Panc1 (cell line): ENCODE measurements at regions not wholly inside any gene's neighbourhood (a gene's known extent, or its start where the extent isn't known, plus 50 kb on each side); places are given as distances from the start of the nearest gene placed in this dataset.

Experiments
- ATAC-seq: fragments of 200-7000 bp; cut with Tn5 transposase; 2 replicates; pipeline ENCODE4 v1.9.1; 2020; ENCODE audit warnings: mild to moderate bottlenecking, moderate library complexity
- BruUV-seq: library from RNA; stranded (reverse); fragments of 400-500 nt; replicated peaks from 2 replicates; lab custom pipeline; 2021; lab: Mats Ljungman, UMichigan
- CTCF ChIA-PET: fragments of 300-600 bp; sonication (Branson Sonifier 250); formaldehyde crosslinking; loops from one replicate; lab custom pipeline; 2022; ENCODE audit warnings: antibody characterized with exemption; lab: Charles Lee
- POLR2A ChIA-PET: fragments of 300-600 bp; sonication (Branson Sonifier 250); formaldehyde crosslinking; loops from one replicate; lab custom pipeline; 2022; ENCODE audit warnings: antibody characterized with exemption; lab: Charles Lee
- DNase-seq: peaks from one replicate; pipeline ENCODE4 v3.0.0-alpha.2; 2010; ENCODE audit warnings: low read depth, low spot score
- H3K27ac ChIP-seq: 2 replicates; pipeline ENCODE4 v1.5.1; 2011; ENCODE audit warnings: mild to moderate bottlenecking, low read length, inconsistent platforms
- H3K27me3 ChIP-seq: fragments of 200-500 bp; sonication (Bioruptor generic); 2 replicates; pipeline ENCODE4 v1.6.0; 2014; ENCODE audit warnings: low read length, inconsistent platforms; ENCODE audit not compliant: control insufficient read depth, insufficient read depth
- H3K36me3 ChIP-seq: fragments of 200-500 bp; sonication (Bioruptor generic); 2 replicates; pipeline ENCODE4 v1.5.1; 2014; ENCODE audit warnings: inconsistent platforms, mild to moderate bottlenecking, low read length, moderate library complexity; ENCODE audit not compliant: control insufficient read depth, insufficient read depth
- H3K4me1 ChIP-seq: 2 replicates; pipeline ENCODE4 v1.5.1; 2011; ENCODE audit warnings: inconsistent platforms, mild to moderate bottlenecking, low read length, moderate library complexity; ENCODE audit not compliant: control insufficient read depth, insufficient read depth
- H3K4me3 ChIP-seq, 2 experiments: 2 replicates each; pipeline ENCODE4 v1.5.1; 2011 to 2012; ENCODE audit warnings: low read depth in 2 of 2, low read length in 2 of 2, mild to moderate bottlenecking in 2 of 2, inconsistent platforms in 1 of 2, moderate library complexity in 1 of 2
- H3K9me3 ChIP-seq: fragments of 200-500 bp; sonication (Bioruptor generic); 2 replicates; pipeline ENCODE4 v1.5.1; 2014; ENCODE audit warnings: low read depth, mild to moderate bottlenecking, inconsistent platforms, low read length, moderate library complexity; ENCODE audit not compliant: control insufficient read depth, insufficient read depth
- POLR2AphosphoS5 ChIP-seq: IDR thresholded peaks from 2 replicates; pipeline ENCODE4 v1.6.1; 2012; ENCODE audit warnings: mild to moderate bottlenecking, low read depth, low read length, moderate library complexity
- SIN3A ChIP-seq: IDR thresholded peaks from 2 replicates; pipeline ENCODE4 v1.6.1; 2012; ENCODE audit warnings: low read depth, mild to moderate bottlenecking, low read length, moderate library complexity, borderline replicate concordance; ENCODE audit not compliant: insufficient read depth
- TCF7L2 ChIP-seq: IDR thresholded peaks from 2 replicates; pipeline ENCODE4 v1.6.1; 2011; ENCODE audit warnings: mild to moderate bottlenecking, low read depth, low read length, inconsistent platforms
- in situ Hi-C: cut with HindIII; loops from 2 replicates; pipeline ENCODE4 v1.10.0; 2016; ENCODE audit warnings: low sequenced_read_pairs, low pct_unique_long_range_greater_than_20kb
- intact Hi-C: fragments of 100-400 bp; cut with micrococcal nuclease; formaldehyde crosslinking; loops from one replicate; pipeline ENCODE4 v1.10.0; 2022; ENCODE audit not compliant: unreplicated experiment
- TF ChIP-seq, protein P1 (sequence below), 2 experiments: IDR thresholded peaks; 2 replicates each; pipeline ENCODE4 v1.6.1; 2011 to 2012; ENCODE audit warnings: low read depth in 2 of 2, control low read depth in 1 of 2, low read length in 1 of 2, mild to moderate bottlenecking in 1 of 2, moderate library complexity in 1 of 2; ENCODE audit not compliant: insufficient read depth in 1 of 2
- TF ChIP-seq, protein P2 (sequence below): fragments of 450-650 bp; IDR thresholded peaks from 2 replicates; pipeline ENCODE4 v1.5.1; 2017; ENCODE audit warnings: mild to moderate bottlenecking

DNA sequence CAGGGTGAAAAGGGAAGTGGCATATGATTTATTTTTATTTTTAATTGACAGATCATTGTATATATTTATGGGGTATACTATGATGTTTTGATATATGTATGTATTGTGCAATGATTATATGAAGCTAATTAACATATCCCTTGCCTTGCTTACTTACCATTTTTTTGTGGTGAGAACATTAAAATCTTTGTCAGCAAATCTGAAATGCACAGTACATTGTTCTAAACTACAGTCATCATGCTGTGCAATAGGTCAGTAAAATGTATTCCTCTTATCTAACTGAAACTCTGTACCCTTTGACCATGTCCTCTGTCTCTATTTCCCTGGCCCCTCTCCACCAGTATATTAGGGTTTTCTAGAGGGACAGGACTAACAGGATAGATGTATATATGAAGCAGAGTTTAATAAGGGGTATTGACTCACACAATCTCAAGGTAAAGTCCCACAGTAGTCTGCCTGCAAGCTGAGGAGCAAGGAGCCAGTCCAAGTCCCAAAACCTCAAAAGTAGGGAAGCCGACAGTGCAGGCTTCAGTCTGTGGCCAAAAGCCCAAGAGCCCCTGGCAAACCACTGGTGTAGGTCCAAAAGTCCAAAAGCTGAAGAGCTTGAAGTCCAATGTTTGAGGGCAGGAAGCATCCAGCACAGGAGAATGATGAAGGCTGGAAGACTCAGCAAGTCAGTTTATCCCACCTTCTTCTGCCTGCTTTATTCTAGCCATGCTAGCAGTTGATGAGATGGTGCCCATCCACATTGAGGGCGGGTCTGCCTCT lies 122.2 kb upstream of the FBXL7 start:
- BruUV-seq = no TSS peak
- ChIA-PET CTCF (no interaction called here), POLR2A (no interaction called here)
- no peaks in the 10 kb centered on the region for H3K9me3 ChIP-seq
- ATAC-seq = no peak
- H3K27ac ChIP-seq = no peak overlapping the region
- no peaks in the 10 kb centered on the region for H3K27me3 ChIP-seq
- TF ChIP-seq POLR2AphosphoS5 = no peak
- no peak overlapping the region for H3K4me3 ChIP-seq
- in situ Hi-C loops = no loop called here
- intact Hi-C loops = no loop called here
- no peaks in the 10 kb centered on the region for H3K36me3 ChIP-seq
- no peaks in the 10 kb centered on the region for H3K4me1 ChIP-seq
- no peak for DNase-seq

DNA sequence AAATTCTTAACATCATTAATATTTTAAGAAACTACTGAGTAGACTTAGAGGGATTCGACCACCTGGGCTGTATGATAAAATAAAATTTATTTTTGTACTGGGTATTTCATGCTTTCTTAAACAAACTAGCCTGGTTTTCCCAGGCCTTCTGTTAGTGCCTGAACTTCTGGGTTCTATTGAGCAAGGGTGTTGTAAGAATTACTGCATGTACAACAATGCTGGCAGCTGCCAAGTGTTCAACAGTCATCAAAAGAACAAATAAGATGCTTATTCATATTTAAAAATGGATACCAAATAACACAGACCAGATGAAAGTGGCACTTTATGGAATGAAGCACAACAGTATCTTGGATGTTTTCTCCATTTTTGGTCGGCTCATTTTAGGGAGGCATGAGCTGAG lies 123.2 kb upstream of the FBXL7 start:
- Histone ChIP-seq H3K27me3 (no peaks in the 10 kb centered on the region), H3K4me1 (no peaks in the 10 kb centered on the region), H3K9me3 (no peaks in the 10 kb centered on the region), H3K4me3 (no peak overlapping the region), H3K27ac (no peak overlapping the region), H3K36me3 (no peaks in the 10 kb centered on the region)
- ChIA-PET CTCF (no interaction called here), POLR2A (no interaction called here)
- BruUV-seq = no TSS peak
- intact Hi-C loops = no loop called here
- ATAC-seq (no peak), DNase-seq (no peak)
- TF ChIP-seq POLR2AphosphoS5 (no peak), TCF7L2 (no peak), SIN3A (no peak)
- TF ChIP-seq, protein P1, sequence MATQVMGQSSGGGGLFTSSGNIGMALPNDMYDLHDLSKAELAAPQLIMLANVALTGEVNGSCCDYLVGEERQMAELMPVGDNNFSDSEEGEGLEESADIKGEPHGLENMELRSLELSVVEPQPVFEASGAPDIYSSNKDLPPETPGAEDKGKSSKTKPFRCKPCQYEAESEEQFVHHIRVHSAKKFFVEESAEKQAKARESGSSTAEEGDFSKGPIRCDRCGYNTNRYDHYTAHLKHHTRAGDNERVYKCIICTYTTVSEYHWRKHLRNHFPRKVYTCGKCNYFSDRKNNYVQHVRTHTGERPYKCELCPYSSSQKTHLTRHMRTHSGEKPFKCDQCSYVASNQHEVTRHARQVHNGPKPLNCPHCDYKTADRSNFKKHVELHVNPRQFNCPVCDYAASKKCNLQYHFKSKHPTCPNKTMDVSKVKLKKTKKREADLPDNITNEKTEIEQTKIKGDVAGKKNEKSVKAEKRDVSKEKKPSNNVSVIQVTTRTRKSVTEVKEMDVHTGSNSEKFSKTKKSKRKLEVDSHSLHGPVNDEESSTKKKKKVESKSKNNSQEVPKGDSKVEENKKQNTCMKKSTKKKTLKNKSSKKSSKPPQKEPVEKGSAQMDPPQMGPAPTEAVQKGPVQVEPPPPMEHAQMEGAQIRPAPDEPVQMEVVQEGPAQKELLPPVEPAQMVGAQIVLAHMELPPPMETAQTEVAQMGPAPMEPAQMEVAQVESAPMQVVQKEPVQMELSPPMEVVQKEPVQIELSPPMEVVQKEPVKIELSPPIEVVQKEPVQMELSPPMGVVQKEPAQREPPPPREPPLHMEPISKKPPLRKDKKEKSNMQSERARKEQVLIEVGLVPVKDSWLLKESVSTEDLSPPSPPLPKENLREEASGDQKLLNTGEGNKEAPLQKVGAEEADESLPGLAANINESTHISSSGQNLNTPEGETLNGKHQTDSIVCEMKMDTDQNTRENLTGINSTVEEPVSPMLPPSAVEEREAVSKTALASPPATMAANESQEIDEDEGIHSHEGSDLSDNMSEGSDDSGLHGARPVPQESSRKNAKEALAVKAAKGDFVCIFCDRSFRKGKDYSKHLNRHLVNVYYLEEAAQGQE (IDR thresholded peaks at IDR 0.05; ENCODE audit: insufficient read depth in 1 of 2, low read depth in 2 of 2, low read length in 1 of 2) = no peak
- TF ChIP-seq, protein P2, sequence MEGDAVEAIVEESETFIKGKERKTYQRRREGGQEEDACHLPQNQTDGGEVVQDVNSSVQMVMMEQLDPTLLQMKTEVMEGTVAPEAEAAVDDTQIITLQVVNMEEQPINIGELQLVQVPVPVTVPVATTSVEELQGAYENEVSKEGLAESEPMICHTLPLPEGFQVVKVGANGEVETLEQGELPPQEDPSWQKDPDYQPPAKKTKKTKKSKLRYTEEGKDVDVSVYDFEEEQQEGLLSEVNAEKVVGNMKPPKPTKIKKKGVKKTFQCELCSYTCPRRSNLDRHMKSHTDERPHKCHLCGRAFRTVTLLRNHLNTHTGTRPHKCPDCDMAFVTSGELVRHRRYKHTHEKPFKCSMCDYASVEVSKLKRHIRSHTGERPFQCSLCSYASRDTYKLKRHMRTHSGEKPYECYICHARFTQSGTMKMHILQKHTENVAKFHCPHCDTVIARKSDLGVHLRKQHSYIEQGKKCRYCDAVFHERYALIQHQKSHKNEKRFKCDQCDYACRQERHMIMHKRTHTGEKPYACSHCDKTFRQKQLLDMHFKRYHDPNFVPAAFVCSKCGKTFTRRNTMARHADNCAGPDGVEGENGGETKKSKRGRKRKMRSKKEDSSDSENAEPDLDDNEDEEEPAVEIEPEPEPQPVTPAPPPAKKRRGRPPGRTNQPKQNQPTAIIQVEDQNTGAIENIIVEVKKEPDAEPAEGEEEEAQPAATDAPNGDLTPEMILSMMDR = no peak
- in situ Hi-C loops = no loop called here

DNA sequence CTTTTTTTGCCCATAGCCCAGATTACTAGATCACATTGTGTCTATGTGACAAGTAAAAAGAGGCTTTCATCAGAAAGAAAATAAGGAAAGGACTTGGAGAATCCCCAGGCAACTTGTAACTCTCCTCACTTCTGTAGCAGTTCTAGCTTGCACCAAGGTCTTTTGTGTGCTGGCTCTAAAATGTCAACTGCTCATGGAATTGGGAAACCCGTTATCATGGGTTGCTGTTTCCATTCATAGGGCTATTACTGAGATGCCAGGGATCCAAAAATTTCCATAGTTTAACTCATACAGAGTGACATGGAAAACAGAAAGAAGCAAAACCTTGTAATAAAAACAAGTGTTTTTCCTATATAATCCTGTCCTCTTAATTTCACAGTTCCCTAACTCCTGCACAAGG lies 123.9 kb upstream of the FBXL7 start:
- Histone ChIP-seq H3K27me3 (no peaks in the 10 kb centered on the region), H3K9me3 (no peaks in the 10 kb centered on the region), H3K4me1 (no peaks in the 10 kb centered on the region), H3K27ac (no peak overlapping the region), H3K36me3 (no peaks in the 10 kb centered on the region), H3K4me3 (no peak overlapping the region)
- BruUV-seq = no TSS peak
- ATAC-seq (no peak), DNase-seq (no peak)
- in situ Hi-C loops (no loop called here), intact Hi-C loops (no loop called here)
- POLR2A ChIA-PET = no interaction called here
- CTCF ChIA-PET = no interaction called here
- TF ChIP-seq SIN3A (no peak), TCF7L2 (no peak), POLR2AphosphoS5 (no peak)
- TF ChIP-seq, protein P2 = no peak
- TF ChIP-seq, protein P1 (IDR thresholded peaks at IDR 0.05; ENCODE audit: insufficient read depth in 1 of 2, low read depth in 2 of 2, low read length in 1 of 2) = no peak
